BLaER1 treated with 17β-estradiol and CSF1 and Interleukin-3, amounts not matched to agents 10 nM and 100 nM (cell line): ENCODE measurements at regions not wholly inside any gene's neighbourhood (a gene's known extent, or its start where the extent isn't known, plus 50 kb on each side); places are given as distances from the start of the nearest gene placed in this dataset.
A peak's percentile ranks its signal among the peaks of the same experiment; 100 is the strongest.

Experiments
- H3K27ac ChIP-seq, 11 experiments: shearing (Covaris generic); formaldehyde crosslinking; 2 replicates each; pipeline ENCODE4 v1.8.1; 2022
- H3K27me3 ChIP-seq, 11 experiments: shearing (Covaris generic); formaldehyde crosslinking; 2 replicates each; pipeline ENCODE4 v1.8.1; 2022
- H3K36me3 ChIP-seq, 11 experiments: shearing (Covaris generic); formaldehyde crosslinking; 2 replicates each; pipeline ENCODE4 v1.8.1; 2022
- H3K4me1 ChIP-seq, 10 experiments: shearing (Covaris generic); formaldehyde crosslinking; 2 replicates each; pipeline ENCODE4 v1.8.1; 2022
- H3K4me2 ChIP-seq, 11 experiments: shearing (Covaris generic); formaldehyde crosslinking; 2 replicates each; pipeline ENCODE4 v1.8.1; 2022
- H3K4me3 ChIP-seq, 10 experiments: shearing (Covaris generic); formaldehyde crosslinking; 2 replicates each; pipeline ENCODE4 v1.8.1; 2022
- H3K9ac ChIP-seq, 11 experiments: shearing (Covaris generic); formaldehyde crosslinking; 2 replicates each; pipeline ENCODE4 v1.8.1; 2022
- H3K9me3 ChIP-seq, 11 experiments: shearing (Covaris generic); formaldehyde crosslinking; replicated peaks in 1 of 11; 2 replicates each; pipeline ENCODE4 v1.8.1; 2022
- H4K20me1 ChIP-seq, 11 experiments: shearing (Covaris generic); formaldehyde crosslinking; 2 replicates each; pipeline ENCODE4 v1.8.1; 2022
- Cebpa-rat ChIP-seq, 11 experiments: shearing (Covaris generic); IDR thresholded peaks; 2 replicates each; pipeline ENCODE4 v1.8.1; 2022

DNA sequence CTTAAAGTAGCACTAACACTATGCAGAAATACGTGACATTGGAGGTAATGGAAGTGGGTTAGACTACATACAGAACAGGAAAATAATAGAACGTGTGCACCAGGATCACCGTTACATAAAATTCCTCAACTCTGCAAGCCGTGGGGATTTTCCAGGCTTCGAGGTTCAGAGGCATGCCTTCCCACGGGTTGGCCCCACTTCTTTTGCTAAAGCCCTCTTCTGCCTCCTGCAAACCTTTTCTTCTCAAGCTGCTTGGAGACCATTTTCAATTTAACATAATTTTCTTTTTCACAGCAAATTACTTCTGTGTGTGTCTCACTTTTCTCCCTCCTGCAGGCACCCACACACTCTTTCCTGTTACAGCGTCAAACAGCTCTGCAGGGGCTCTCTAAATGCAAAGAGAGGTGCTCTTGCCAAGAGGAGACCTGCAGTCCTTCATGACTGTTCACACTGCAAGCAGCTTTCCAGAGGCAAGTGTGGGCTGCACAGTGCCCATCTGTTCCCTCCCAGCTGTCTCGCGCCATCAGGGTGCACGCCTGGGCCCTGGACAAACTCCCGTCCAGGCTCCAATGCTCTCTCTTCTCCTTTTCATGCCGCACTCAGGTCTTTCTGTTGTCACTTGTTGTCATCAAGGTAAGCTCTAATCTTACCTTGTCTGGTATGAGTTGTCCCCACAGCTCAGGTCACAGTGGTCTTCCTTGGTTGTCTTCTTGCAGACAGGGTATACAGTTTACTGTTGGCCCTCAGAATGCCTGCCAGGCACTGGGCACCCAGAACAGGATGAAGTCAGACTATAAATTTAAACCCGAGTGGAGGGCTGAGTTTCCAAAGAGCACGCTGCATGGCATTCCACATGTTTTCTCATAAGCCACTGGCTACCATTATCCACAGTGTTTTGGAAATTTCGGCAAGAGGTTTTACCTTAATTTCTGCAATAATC, 164.8 kb upstream of the GGTLC1 start:
- no peak overlapping the region for H3K9ac ChIP-seq
- H4K20me1 ChIP-seq, result no peaks in the 10 kb centered on the region
- TF ChIP-seq Cebpa-rat (IDR thresholded peaks at IDR 0.05), result no peak
- peaks cover 6 to 22% (median 16%) of the 10 kb centered on the region in 10 experiments for H3K4me1 ChIP-seq
- H3K27ac ChIP-seq, result no peak overlapping the region
- no peak overlapping the region for H3K4me2 ChIP-seq
- peaks cover 11 to 47% (median 34%) of the 10 kb centered on the region in 11 experiments; a peak in 20 of 22 replicates for H3K9me3 ChIP-seq
- no peaks in the 10 kb centered on the region for H3K27me3 ChIP-seq
- H3K4me3 ChIP-seq, result no peak overlapping the region
- H3K36me3 ChIP-seq, result no peaks in the 10 kb centered on the region

DNA sequence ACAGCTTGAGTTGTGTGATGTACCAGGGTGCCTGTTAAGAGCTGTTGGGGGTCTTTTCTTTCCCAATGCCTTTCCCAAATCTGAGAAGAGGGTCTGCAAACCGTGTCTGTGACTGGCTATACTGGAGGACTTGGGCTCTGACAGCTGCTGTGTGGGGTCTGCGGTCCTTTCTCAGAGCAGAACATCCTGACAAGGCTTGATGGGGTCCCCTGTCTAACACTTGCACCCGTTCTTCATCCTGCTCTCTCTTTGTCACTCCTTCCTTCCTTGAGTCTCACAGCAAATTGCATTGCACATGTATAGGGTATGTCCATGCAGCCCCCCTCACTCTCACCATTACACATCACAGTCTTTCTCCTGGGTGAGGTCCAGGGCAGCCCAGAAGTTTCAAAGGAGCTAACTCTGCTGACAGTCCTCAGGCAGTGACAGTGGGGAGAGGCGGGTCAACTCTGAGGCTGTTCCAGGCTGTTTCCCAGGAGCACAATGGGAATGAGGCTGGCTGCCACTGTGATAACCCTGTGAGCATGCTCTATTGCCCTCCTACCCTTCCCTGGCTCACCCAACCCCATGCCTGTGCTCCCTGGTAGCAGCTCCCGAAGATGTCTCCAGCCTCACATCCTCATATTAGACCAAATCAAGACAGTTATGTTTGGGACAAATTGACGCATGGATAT, 163.2 kb upstream of the GGTLC1 start:
- no peak for TF ChIP-seq Cebpa-rat (IDR thresholded peaks at IDR 0.05)
- peaks cover 20 to 33% (median 30%) of the 10 kb centered on the region in 10 experiments for H3K4me1 ChIP-seq
- no peaks in the 10 kb centered on the region for H3K27me3 ChIP-seq
- no peaks in the 10 kb centered on the region for H4K20me1 ChIP-seq
- peaks cover 12 to 42% (median 29%) of the 10 kb centered on the region in 11 experiments; a peak in 20 of 22 replicates for H3K9me3 ChIP-seq
- H3K4me2 ChIP-seq, result no peak overlapping the region
- no peak overlapping the region for H3K4me3 ChIP-seq
- no peak overlapping the region for H3K9ac ChIP-seq
- peak overlapping the region in 2 of 11 experiments; percentile 0 to 88; a peak in 1 of 22 replicates for H3K27ac ChIP-seq
- H3K36me3 ChIP-seq, result no peaks in the 10 kb centered on the region

DNA sequence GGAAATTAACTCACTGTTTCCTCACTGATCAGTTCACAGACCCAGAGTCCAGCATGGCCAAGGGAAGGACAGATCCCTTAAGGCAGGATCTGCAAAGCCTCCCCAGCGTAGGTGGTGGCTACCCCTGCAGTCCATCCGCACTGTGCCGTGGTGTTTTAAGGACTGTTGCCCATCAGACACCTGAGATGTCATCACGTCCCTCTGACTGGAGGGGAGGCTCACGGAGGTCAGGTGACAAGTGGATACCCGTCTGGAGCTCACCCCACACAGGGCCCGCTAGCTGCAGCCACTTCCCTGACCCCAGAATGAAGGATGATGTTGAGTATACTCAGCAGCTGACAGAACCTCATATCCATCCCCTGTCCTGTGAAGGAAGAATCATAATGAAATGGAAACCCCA, 161.8 kb upstream of the GGTLC1 start:
- H3K27me3 ChIP-seq, result no peaks in the 10 kb centered on the region
- H3K4me1 ChIP-seq, result peaks cover 20 to 47% (median 32%) of the 10 kb centered on the region in 10 experiments
- no peak for TF ChIP-seq Cebpa-rat (IDR thresholded peaks at IDR 0.05)
- H3K4me2 ChIP-seq, result no peak overlapping the region; a peak in 1 of 22 replicates
- H4K20me1 ChIP-seq, result no peaks in the 10 kb centered on the region
- no peaks in the 10 kb centered on the region for H3K36me3 ChIP-seq
- peak overlapping the region in 1 of 10 experiments; percentile 24; a peak in 1 of 20 replicates for H3K4me3 ChIP-seq
- H3K9me3 ChIP-seq, result peaks cover 12 to 35% (median 31%) of the 10 kb centered on the region in 11 experiments; a peak in 20 of 22 replicates
- H3K27ac ChIP-seq, result peak overlapping the region in 7 of 11 experiments; percentile 72 to 93 (median 86); a peak in 11 of 22 replicates
- no peak overlapping the region; a peak in 1 of 22 replicates for H3K9ac ChIP-seq

DNA sequence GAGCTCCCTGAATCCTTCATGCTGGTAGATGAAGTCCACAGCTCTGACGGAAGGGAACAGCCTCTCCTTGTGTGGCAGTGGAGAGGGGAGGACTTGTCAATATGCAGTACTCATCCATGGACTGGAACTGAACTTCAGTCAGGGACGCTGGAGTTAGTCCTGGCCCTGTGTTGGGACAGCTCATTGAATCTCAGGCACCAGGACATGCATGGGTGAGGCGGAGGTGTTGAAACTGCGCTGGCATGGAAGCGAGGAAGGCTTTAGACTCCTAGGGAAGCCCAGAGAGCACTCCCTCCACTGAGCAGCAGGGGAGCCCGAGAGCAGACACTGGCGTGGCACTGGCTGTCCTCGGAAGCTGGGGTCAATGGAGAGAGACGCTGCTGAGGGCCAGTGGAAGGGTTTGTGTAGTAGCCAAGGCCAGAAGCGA, 161.3 kb upstream of the GGTLC1 start:
- H3K9ac ChIP-seq, result peak overlapping the region in 3 of 11 experiments; percentile 64 to 73 (median 72); a peak in 3 of 22 replicates
- no peaks in the 10 kb centered on the region for H3K27me3 ChIP-seq
- H3K36me3 ChIP-seq, result no peaks in the 10 kb centered on the region
- H3K4me3 ChIP-seq, result peak overlapping the region in 1 of 10 experiments; percentile 24; a peak in 3 of 20 replicates
- H3K4me2 ChIP-seq, result peak overlapping the region in 2 of 11 experiments; percentile 0 to 64; a peak in 2 of 22 replicates
- H3K4me1 ChIP-seq, result peaks cover 20 to 52% (median 38%) of the 10 kb centered on the region in 10 experiments
- no peaks in the 10 kb centered on the region for H4K20me1 ChIP-seq
- peak overlapping the region in 9 of 11 experiments; percentile 31 to 93 (median 83); a peak in 15 of 22 replicates for H3K27ac ChIP-seq
- peaks cover 12 to 35% (median 30%) of the 10 kb centered on the region in 11 experiments; a peak in 20 of 22 replicates for H3K9me3 ChIP-seq
- no peak for TF ChIP-seq Cebpa-rat (IDR thresholded peaks at IDR 0.05)

DNA sequence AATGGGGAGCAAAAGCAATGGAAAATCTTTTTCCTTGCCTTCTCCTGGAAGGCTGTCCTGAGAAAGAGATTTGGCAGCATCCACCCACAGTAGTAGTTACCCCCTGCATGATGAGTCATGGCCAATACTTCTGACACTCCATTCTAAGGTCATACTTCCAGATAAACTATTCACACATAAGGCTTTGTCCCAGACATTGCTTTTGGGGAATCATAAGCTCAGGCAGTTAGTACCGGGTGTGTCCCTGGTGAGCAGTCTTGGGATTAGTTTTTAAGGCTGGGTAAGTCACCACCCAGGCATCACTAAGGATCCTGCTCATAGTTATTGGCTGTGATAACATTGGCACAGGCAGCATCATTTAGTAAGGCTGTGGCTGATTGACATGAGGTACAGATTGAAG, 160.6 kb upstream of the GGTLC1 start:
- H4K20me1 ChIP-seq, result no peaks in the 10 kb centered on the region
- no peaks in the 10 kb centered on the region for H3K36me3 ChIP-seq
- H3K4me3 ChIP-seq, result peak overlapping the region in 1 of 10 experiments; percentile 6; a peak in 1 of 20 replicates
- H3K4me1 ChIP-seq, result peaks cover 20 to 55% (median 44%) of the 10 kb centered on the region in 10 experiments
- H3K9me3 ChIP-seq, result peaks cover 12 to 35% (median 31%) of the 10 kb centered on the region in 11 experiments; a peak in 20 of 22 replicates
- no peaks in the 10 kb centered on the region for H3K27me3 ChIP-seq
- H3K4me2 ChIP-seq, result peak overlapping the region in 8 of 11 experiments; percentile 0 to 72 (median 57); a peak in 12 of 22 replicates
- H3K9ac ChIP-seq, result peak overlapping the region in 6 of 11 experiments; percentile 42 to 73 (median 67); a peak in 11 of 22 replicates
- peak overlapping the region; percentile 31 to 93 (median 78); a peak in 20 of 22 replicates for H3K27ac ChIP-seq
- TF ChIP-seq Cebpa-rat (IDR thresholded peaks at IDR 0.05), result no peak

DNA sequence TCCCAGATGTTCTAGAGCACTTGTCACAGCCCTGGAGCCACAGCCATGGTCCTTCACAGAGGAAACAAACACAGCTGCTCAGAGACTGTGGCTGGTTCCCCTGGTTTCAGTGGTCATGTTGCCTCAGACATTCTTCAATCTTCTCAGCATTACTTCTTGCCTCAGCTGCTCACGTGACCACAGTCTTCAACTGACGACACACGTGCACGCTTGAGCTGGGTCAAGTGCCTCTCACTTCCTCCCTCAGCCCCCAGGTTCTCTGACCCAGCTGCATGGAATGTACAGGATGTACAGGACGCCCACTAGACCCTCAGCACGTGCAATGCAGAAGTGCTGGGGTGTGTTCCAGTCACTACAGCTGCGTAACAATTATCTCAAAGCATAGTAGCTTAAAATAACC, 159.8 kb upstream of the GGTLC1 start:
- Histone ChIP-seq H3K9ac (peak overlapping the region in 6 of 11 experiments; percentile 55 to 75 (median 71); a peak in 13 of 22 replicates), H3K4me2 (peak overlapping the region; percentile 53 to 79 (median 64); a peak in 20 of 22 replicates), H3K4me3 (no peak overlapping the region; a peak in 1 of 20 replicates), H4K20me1 (no peaks in the 10 kb centered on the region), H3K36me3 (no peaks in the 10 kb centered on the region), H3K4me1 (peaks cover 20 to 61% (median 47%) of the 10 kb centered on the region in 10 experiments), H3K27me3 (no peaks in the 10 kb centered on the region), H3K27ac (peak overlapping the region; percentile 16 to 93 (median 78); a peak in 21 of 22 replicates), H3K9me3 (peaks cover 12 to 39% (median 31%) of the 10 kb centered on the region in 11 experiments; a peak in 20 of 22 replicates)
- peak in 7 of 11 experiments; percentile 53 to 95 (median 88); a peak in 14 of 22 replicates for TF ChIP-seq Cebpa-rat (IDR thresholded peaks at IDR 0.05)

DNA sequence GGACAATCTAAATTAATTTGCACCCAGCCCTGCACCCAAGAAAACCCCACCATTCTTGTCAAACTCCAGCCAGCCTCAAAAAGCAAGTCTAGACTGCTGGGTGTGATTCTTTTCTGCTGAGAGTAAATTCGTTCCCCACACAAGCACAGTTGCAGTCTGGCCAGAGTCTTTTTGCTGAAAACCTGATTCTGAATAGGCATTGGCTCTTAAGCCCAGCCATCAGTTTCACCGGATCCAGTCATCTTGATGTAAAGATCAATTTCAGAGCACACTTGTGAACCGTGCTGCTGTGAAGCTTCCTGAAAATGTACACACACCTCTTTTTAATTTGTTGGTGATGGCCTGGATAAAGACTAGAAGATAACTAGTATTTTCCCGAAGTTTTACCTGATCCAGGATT, 159.4 kb upstream of the GGTLC1 start:
- Histone ChIP-seq H4K20me1 (no peaks in the 10 kb centered on the region), H3K9ac (peak overlapping the region in 8 of 11 experiments; percentile 5 to 75 (median 60); a peak in 15 of 22 replicates), H3K4me2 (peak overlapping the region; percentile 53 to 79 (median 64)), H3K9me3 (peaks cover 14 to 43% (median 35%) of the 10 kb centered on the region in 11 experiments; a peak in 20 of 22 replicates), H3K36me3 (no peaks in the 10 kb centered on the region), H3K27me3 (no peaks in the 10 kb centered on the region), H3K4me3 (no peak overlapping the region), H3K27ac (peak overlapping the region; percentile 16 to 93 (median 78); a peak in 20 of 22 replicates), H3K4me1 (peaks cover 20 to 61% (median 47%) of the 10 kb centered on the region in 10 experiments)
- no peak for TF ChIP-seq Cebpa-rat (IDR thresholded peaks at IDR 0.05)

DNA sequence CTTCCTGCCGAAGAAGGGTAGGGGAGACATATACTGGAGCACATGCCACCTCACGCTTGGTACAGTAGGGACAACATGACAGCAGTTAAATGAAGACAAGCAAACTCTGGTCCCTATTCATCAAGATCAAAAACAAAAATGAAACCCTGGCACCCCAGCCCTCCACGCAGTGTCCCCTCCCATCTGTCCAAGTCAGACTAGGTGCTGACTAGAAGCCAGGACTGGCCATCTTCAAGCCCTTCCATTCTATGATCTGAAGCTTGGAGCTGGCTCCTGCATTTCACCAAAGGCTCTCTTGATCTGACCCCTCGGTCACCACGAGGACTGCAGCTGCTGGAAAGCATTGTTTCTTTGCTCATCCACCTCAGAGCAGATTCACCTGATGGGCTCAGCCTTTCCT, 158.9 kb upstream of the GGTLC1 start:
- Histone ChIP-seq H4K20me1 (no peaks in the 10 kb centered on the region), H3K27ac (peak overlapping the region in 9 of 11 experiments; percentile 47 to 93 (median 83); a peak in 18 of 22 replicates), H3K4me3 (no peak overlapping the region), H3K9ac (peak overlapping the region in 8 of 11 experiments; percentile 5 to 75 (median 60); a peak in 14 of 22 replicates), H3K36me3 (no peaks in the 10 kb centered on the region), H3K4me2 (peak overlapping the region; percentile 53 to 79 (median 64)), H3K27me3 (no peaks in the 10 kb centered on the region), H3K9me3 (peaks cover 16 to 48% (median 38%) of the 10 kb centered on the region in 11 experiments; a peak in 21 of 22 replicates), H3K4me1 (peaks cover 20 to 61% (median 47%) of the 10 kb centered on the region in 10 experiments)
- TF ChIP-seq Cebpa-rat (IDR thresholded peaks at IDR 0.05), result no peak
